ENCODE measurements at regions not wholly inside any gene's neighbourhood (a gene's known extent, or its start where the extent isn't known, plus 50 kb on each side); places are given as distances from the start of the nearest gene placed in this dataset.

- Mint-ChIP-seq H3K4me1 (ENCODE audit: low read depth) (no peaks in the 10 kb centered on the region), H3K9me3 (peaks cover 15% of the 10 kb centered on the region), H3K27me3 (no peaks in the 10 kb centered on the region), H3K27ac (no peak overlapping the region), H3K36me3 (ENCODE audit: low read depth) (no peaks in the 10 kb centered on the region), H3K4me3 (no peak overlapping the region)
- TF ChIP-seq CTCF (IDR thresholded peaks at IDR 0.05): no peak
- DNase-seq: no peak
- Histone ChIP-seq H3K27me3 (ENCODE audit: control insufficient read depth in 1 of 2, insufficient read depth in 2 of 2, low read length in 2 of 2) (no peaks in the 10 kb centered on the region), H3K4me1 (ENCODE audit: insufficient read depth, low read length) (no peaks in the 10 kb centered on the region), H3K4me3 (ENCODE audit: low read length) (no peak overlapping the region), H3K36me3 (ENCODE audit: insufficient read depth, low read length) (no peaks in the 10 kb centered on the region), H3K9me3 (ENCODE audit: control insufficient read depth in 1 of 2, insufficient read depth in 1 of 2, low read length in 2 of 2) (no peaks in the 10 kb centered on the region), H3K27ac (ENCODE audit: low read depth in 1 of 2, low read length in 2 of 2) (no peak overlapping the region)
- CTCF ChIA-PET: no interaction called here
- no peak for ATAC-seq (ENCODE audit: poor library complexity)
- intact Hi-C loops (cut with DNase I, micrococcal nuclease): no loop called here
- POLR2A ChIA-PET: no interaction called here
These were observed 483.5 kb upstream of the POT1 start for GRCh38 chr7:125412890-125413665.

- H3K4me1 Mint-ChIP-seq (ENCODE audit: low read depth): no peaks in the 10 kb centered on the region
- TF ChIP-seq CTCF (IDR thresholded peaks at IDR 0.05): no peak
- ChIA-PET POLR2A (no interaction called here), CTCF (no interaction called here)
- Histone ChIP-seq H3K9me3 (ENCODE audit: control insufficient read depth in 1 of 2, insufficient read depth in 1 of 2, low read length in 2 of 2) (no peaks in the 10 kb centered on the region), H3K4me1 (ENCODE audit: insufficient read depth, low read length) (no peaks in the 10 kb centered on the region), H3K4me3 (ENCODE audit: low read length) (no peak overlapping the region), H3K27ac (ENCODE audit: low read depth in 1 of 2, low read length in 2 of 2) (no peak overlapping the region), H3K36me3 (ENCODE audit: insufficient read depth, low read length) (no peaks in the 10 kb centered on the region), H3K27me3 (ENCODE audit: control insufficient read depth in 1 of 2, insufficient read depth in 2 of 2, low read length in 2 of 2) (no peaks in the 10 kb centered on the region)
- peaks cover 19% of the 10 kb centered on the region for H3K9me3 Mint-ChIP-seq
- no peaks in the 10 kb centered on the region for H3K36me3 Mint-ChIP-seq (ENCODE audit: low read depth)
- intact Hi-C loops (cut with DNase I, micrococcal nuclease): no loop called here
- no peaks in the 10 kb centered on the region for H3K27me3 Mint-ChIP-seq
- DNase-seq (no peak), ATAC-seq (ENCODE audit: poor library complexity) (no peak)
- no peak overlapping the region for H3K27ac Mint-ChIP-seq
- H3K4me3 Mint-ChIP-seq: no peak overlapping the region
These were observed 480.3 kb upstream of the POT1 start for GRCh38 chr7:125409921-125410320.

GRCh38 chr7:125406111-125406510, 476.5 kb upstream of the POT1 start:
- no peak for TF ChIP-seq CTCF (IDR thresholded peaks at IDR 0.05)
- intact Hi-C loops (cut with DNase I, micrococcal nuclease): no loop called here
- H3K36me3 Mint-ChIP-seq (ENCODE audit: low read depth): no peaks in the 10 kb centered on the region
- Histone ChIP-seq H3K9me3 (ENCODE audit: control insufficient read depth in 1 of 2, insufficient read depth in 1 of 2, low read length in 2 of 2) (no peaks in the 10 kb centered on the region), H3K36me3 (ENCODE audit: insufficient read depth, low read length) (no peaks in the 10 kb centered on the region), H3K4me3 (ENCODE audit: low read length) (no peak overlapping the region), H3K27ac (ENCODE audit: low read depth in 1 of 2, low read length in 2 of 2) (no peak overlapping the region), H3K4me1 (ENCODE audit: insufficient read depth, low read length) (no peaks in the 10 kb centered on the region), H3K27me3 (ENCODE audit: control insufficient read depth in 1 of 2, insufficient read depth in 2 of 2, low read length in 2 of 2) (no peaks in the 10 kb centered on the region)
- POLR2A ChIA-PET: no interaction called here
- H3K4me3 Mint-ChIP-seq: no peak overlapping the region
- no peaks in the 10 kb centered on the region for H3K4me1 Mint-ChIP-seq (ENCODE audit: low read depth)
- no peak overlapping the region for H3K27ac Mint-ChIP-seq
- no peak for ATAC-seq (ENCODE audit: poor library complexity)
- CTCF ChIA-PET: no interaction called here
- no peaks in the 10 kb centered on the region for H3K27me3 Mint-ChIP-seq
- no peak for DNase-seq
- H3K9me3 Mint-ChIP-seq: peaks cover 12% of the 10 kb centered on the region

Data from CD4-positive, alpha-beta T cell (primary cell).